GM23338 (cell line): ENCODE measurements at regions not wholly inside any gene's neighbourhood (a gene's known extent, or its start where the extent isn't known, plus 50 kb on each side); places are given as distances from the start of the nearest gene placed in this dataset.

Experiments used
- ATAC-seq: fragments of 200-7000 bp; cut with Tn5 transposase; 3 replicates; pipeline ENCODE4 v1.9.1; 2020
- DNase-seq: peaks from one replicate; pipeline ENCODE4 v3.0.0-alpha.2; 2015; ENCODE audit warnings: low spot score
- H2AFZ ChIP-seq: fragments of 200-600 bp; sonication (generic); 2 replicates; pipeline ENCODE4 v1.8.0; 2016; ENCODE audit warnings: antibody characterized with exemption, mild to moderate bottlenecking, moderate library complexity
- H3F3A ChIP-seq: fragments of 200-600 bp; sonication (generic); replicated peaks from 2 replicates; pipeline ENCODE4 v1.8.0; 2017; ENCODE audit warnings: antibody characterized with exemption, mixed run types, low read depth
- H3K27ac ChIP-seq: fragments of 200-600 bp; sonication (generic); 2 replicates; pipeline ENCODE4 v1.6.1; 2016; ENCODE audit warnings: low read depth
- H3K27me3 ChIP-seq: fragments of 200-600 bp; sonication (generic); 2 replicates; pipeline ENCODE4 v1.8.0; 2016; ENCODE audit warnings: mild to moderate bottlenecking, mixed run types, moderate library complexity; ENCODE audit not compliant: insufficient read depth
- H3K36me3 ChIP-seq: fragments of 200-600 bp; sonication (generic); 2 replicates; pipeline ENCODE4 v1.8.0; 2016; ENCODE audit warnings: mild to moderate bottlenecking; ENCODE audit not compliant: insufficient read depth
- H3K4me1 ChIP-seq: fragments of 200-600 bp; sonication (generic); 2 replicates; pipeline ENCODE4 v1.8.0; 2016; ENCODE audit warnings: mild to moderate bottlenecking, moderate library complexity; ENCODE audit not compliant: insufficient read depth
- H3K4me2 ChIP-seq: fragments of 200-600 bp; sonication (generic); 2 replicates; pipeline ENCODE4 v1.7.1; 2017; ENCODE audit warnings: mixed run types
- H3K4me3 ChIP-seq: fragments of 200-600 bp; sonication (generic); 2 replicates; pipeline ENCODE4 v1.6.1; 2016; ENCODE audit warnings: mixed run types
- H3K79me2 ChIP-seq: fragments of 200-600 bp; sonication (generic); replicated peaks from 2 replicates; pipeline ENCODE4 v1.8.0; 2017; ENCODE audit warnings: mild to moderate bottlenecking; ENCODE audit not compliant: insufficient read depth
- H3K9me2 ChIP-seq: fragments of 200-600 bp; sonication (generic); 2 replicates; pipeline ENCODE4 v1.8.0; 2017; ENCODE audit not compliant: insufficient read depth
- H4K20me1 ChIP-seq: fragments of 200-600 bp; sonication (generic); replicated peaks from 2 replicates; pipeline ENCODE4 v1.8.0; 2017; ENCODE audit warnings: mild to moderate bottlenecking; ENCODE audit not compliant: insufficient read depth
- H3K27ac Mint-ChIP-seq: 2 replicates; pipeline ENCODE4 v1.8.0; 2020; ENCODE audit warnings: inconsistent platforms, mild to moderate bottlenecking, moderate library complexity, mixed read lengths
- H3K27me3 Mint-ChIP-seq: 3 replicates; pipeline ENCODE4 v1.8.0; 2022; ENCODE audit warnings: low read depth, mild to moderate bottlenecking, moderate library complexity, mixed read lengths, inconsistent platforms; ENCODE audit not compliant: insufficient read depth, poor library complexity
- H3K36me3 Mint-ChIP-seq: 3 replicates; pipeline ENCODE4 v1.8.0; 2021; ENCODE audit warnings: low read depth, mild to moderate bottlenecking, inconsistent platforms, moderate library complexity, mixed read lengths
- H3K4me1 Mint-ChIP-seq: 3 replicates; pipeline ENCODE4 v1.8.0; 2020; ENCODE audit warnings: mild to moderate bottlenecking, inconsistent platforms, mixed read lengths
- H3K4me3 Mint-ChIP-seq: 3 replicates; pipeline ENCODE4 v1.8.0; 2021; ENCODE audit warnings: moderate library complexity, mild to moderate bottlenecking, inconsistent platforms, mixed read lengths
- H3K9me3 Mint-ChIP-seq: 3 replicates; pipeline ENCODE4 v1.8.0; 2020; ENCODE audit warnings: moderate library complexity, mild to moderate bottlenecking, inconsistent platforms, mixed read lengths
- NANOG ChIP-seq: IDR thresholded peaks from 2 replicates; pipeline ENCODE4 v1.6.1; 2016; ENCODE audit warnings: antibody characterized with exemption, borderline replicate concordance
- REST ChIP-seq: IDR thresholded peaks from one replicate; pipeline ENCODE4 v1.6.1; 2018; ENCODE audit warnings: antibody characterized with exemption; ENCODE audit not compliant: unreplicated experiment
- ZNF114 ChIP-seq: fragments of 250-450 bp; sonication (Bioruptor Pico); IDR thresholded peaks from 2 replicates; pipeline ENCODE4 v1.5.0; 2020; ENCODE audit warnings: mild to moderate bottlenecking, moderate library complexity
- TF ChIP-seq, protein P1 (sequence below): fragments of 250-450 bp; sonication (Bioruptor Pico); IDR thresholded peaks from 2 replicates; pipeline ENCODE4 v1.5.0; 2020; ENCODE audit warnings: mild to moderate bottlenecking, moderate library complexity

GRCh38 chr2:9110346-9110884 lies 96.2 kb upstream of the ASAP2 start (continued):
- TF ChIP-seq, protein P1, sequence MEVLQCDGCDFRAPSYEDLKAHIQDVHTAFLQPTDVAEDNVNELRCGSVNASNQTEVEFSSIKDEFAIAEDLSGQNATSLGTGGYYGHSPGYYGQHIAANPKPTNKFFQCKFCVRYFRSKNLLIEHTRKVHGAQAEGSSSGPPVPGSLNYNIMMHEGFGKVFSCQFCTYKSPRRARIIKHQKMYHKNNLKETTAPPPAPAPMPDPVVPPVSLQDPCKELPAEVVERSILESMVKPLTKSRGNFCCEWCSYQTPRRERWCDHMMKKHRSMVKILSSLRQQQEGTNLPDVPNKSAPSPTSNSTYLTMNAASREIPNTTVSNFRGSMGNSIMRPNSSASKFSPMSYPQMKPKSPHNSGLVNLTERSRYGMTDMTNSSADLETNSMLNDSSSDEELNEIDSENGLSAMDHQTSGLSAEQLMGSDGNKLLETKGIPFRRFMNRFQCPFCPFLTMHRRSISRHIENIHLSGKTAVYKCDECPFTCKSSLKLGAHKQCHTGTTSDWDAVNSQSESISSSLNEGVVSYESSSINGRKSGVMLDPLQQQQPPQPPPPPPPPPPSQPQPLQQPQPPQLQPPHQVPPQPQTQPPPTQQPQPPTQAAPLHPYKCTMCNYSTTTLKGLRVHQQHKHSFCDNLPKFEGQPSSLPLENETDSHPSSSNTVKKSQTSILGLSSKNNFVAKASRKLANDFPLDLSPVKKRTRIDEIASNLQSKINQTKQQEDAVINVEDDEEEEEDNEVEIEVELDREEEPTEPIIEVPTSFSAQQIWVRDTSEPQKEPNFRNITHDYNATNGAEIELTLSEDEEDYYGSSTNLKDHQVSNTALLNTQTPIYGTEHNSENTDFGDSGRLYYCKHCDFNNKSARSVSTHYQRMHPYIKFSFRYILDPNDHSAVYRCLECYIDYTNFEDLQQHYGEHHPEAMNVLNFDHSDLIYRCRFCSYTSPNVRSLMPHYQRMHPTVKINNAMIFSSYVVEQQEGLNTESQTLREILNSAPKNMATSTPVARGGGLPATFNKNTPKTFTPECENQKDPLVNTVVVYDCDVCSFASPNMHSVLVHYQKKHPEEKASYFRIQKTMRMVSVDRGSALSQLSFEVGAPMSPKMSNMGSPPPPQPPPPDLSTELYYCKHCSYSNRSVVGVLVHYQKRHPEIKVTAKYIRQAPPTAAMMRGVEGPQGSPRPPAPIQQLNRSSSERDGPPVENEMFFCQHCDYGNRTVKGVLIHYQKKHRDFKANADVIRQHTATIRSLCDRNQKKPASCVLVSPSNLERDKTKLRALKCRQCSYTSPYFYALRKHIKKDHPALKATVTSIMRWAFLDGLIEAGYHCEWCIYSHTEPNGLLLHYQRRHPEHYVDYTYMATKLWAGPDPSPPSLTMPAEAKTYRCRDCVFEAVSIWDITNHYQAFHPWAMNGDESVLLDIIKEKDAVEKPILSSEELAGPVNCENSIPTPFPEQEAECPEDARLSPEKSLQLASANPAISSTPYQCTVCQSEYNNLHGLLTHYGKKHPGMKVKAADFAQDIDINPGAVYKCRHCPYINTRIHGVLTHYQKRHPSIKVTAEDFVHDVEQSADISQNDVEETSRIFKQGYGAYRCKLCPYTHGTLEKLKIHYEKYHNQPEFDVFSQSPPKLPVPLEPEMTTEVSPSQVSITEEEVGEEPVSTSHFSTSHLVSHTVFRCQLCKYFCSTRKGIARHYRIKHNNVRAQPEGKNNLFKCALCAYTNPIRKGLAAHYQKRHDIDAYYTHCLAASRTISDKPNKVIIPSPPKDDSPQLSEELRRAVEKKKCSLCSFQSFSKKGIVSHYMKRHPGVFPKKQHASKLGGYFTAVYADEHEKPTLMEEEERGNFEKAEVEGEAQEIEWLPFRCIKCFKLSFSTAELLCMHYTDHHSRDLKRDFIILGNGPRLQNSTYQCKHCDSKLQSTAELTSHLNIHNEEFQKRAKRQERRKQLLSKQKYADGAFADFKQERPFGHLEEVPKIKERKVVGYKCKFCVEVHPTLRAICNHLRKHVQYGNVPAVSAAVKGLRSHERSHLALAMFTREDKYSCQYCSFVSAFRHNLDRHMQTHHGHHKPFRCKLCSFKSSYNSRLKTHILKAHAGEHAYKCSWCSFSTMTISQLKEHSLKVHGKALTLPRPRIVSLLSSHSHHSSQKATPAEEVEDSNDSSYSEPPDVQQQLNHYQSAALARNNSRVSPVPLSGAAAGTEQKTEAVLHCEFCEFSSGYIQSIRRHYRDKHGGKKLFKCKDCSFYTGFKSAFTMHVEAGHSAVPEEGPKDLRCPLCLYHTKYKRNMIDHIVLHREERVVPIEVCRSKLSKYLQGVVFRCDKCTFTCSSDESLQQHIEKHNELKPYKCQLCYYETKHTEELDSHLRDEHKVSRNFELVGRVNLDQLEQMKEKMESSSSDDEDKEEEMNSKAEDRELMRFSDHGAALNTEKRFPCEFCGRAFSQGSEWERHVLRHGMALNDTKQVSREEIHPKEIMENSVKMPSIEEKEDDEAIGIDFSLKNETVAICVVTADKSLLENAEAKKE (CRISPR knock-in tag): no peak
- no peak for TF ChIP-seq REST
- no peak for TF ChIP-seq NANOG
- TF ChIP-seq ZNF114 (CRISPR knock-in tag): no peak

DNA sequence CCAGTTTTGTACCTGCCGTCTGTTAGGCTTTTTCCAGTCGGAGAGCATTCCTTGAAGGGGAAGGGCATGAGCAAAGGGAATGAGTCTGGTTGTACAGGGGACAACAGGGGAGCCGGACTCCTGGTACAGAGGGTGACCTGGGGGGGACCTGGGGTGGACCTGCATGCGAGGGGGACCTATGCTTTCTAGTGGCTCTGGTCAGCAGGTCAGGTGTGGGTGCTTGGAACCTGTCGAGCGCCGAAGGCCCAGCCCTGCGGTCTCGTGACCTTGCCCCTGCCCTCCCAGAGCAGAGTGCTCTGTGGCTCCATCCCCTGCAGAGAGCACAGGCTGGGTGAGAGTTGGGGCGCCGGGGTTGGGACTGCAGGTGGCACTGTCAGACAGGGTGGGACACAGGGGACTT lies 96.7 kb upstream of the ASAP2 start:
- no peak overlapping the region for H2AFZ ChIP-seq
- no peak overlapping the region for H3K4me2 ChIP-seq
- Mint-ChIP-seq H3K9me3 (no peaks in the 10 kb centered on the region), H3K4me3 (no peak overlapping the region), H3K27ac (no peak overlapping the region), H3K4me1 (peaks cover 37% of the 10 kb centered on the region), H3K36me3 (no peaks in the 10 kb centered on the region), H3K27me3 (peaks cover 20% of the 10 kb centered on the region)
- no peaks in the 10 kb centered on the region for H3K36me3 ChIP-seq
- no peaks in the 10 kb centered on the region for H3K27me3 ChIP-seq
- H3K27ac ChIP-seq: no peak overlapping the region
- no peak overlapping the region for H3K4me3 ChIP-seq
- no peaks in the 10 kb centered on the region for H3K79me2 ChIP-seq
- H3K9me2 ChIP-seq: no peaks in the 10 kb centered on the region
- H3K4me1 ChIP-seq: no peaks in the 10 kb centered on the region
- H3F3A ChIP-seq: no peaks in the 10 kb centered on the region
- H4K20me1 ChIP-seq: no peaks in the 10 kb centered on the region
- ATAC-seq (no peak), DNase-seq (no peak)
- TF ChIP-seq, protein P1 (CRISPR knock-in tag): no peak
